K562 (cell line): ENCODE measurements at regions not wholly inside any gene's neighbourhood (a gene's known extent, or its start where the extent isn't known, plus 50 kb on each side); places are given as distances from the start of the nearest gene placed in this dataset.

Experiments
- ATAC-seq: fragments of 200-7000 bp; cut with Tn5 transposase; 3 replicates; pipeline ENCODE4 v1.9.1; 2020; ENCODE audit warnings: moderate library complexity
- BruUV-seq: library from RNA; stranded (reverse); fragments of 400-500 nt; replicated peaks from 2 replicates; lab custom pipeline; 2021; lab: Mats Ljungman, UMichigan
- CTCF ChIA-PET: fragments of 300-600 bp; formaldehyde crosslinking; extraction: SDS; loops from one replicate; lab custom pipeline; 2021; ENCODE audit warnings: low intra/inter-chr PET ratio; lab: Yijun Ruan, JAX
- POLR2A ChIA-PET: fragments of 300-600, 350-650 bp; sonication (Branson Sonifier 250); formaldehyde crosslinking; extraction: SDS; loops from one replicate; lab custom pipeline; 2021; ENCODE audit warnings: antibody characterized with exemption, inconsistent platforms; lab: Yijun Ruan, JAX
- DNase-seq, 4 experiments: peaks; one replicate each; pipeline versions ENCODE4 v3.0.0 to v3.0.0-alpha.2; 2011 to 2018; ENCODE audit warnings: low spot score in 3 of 4, mixed read lengths in 3 of 4; ENCODE audit errors: extremely low read depth in 1 of 4
- FAIRE-seq: peaks from 2 replicates; lab custom pipeline; 2011; peaks lifted over from hg19 to GRCh38; lab: Jason Lieb, UNC
- H2AFZ ChIP-seq: 2 replicates; pipeline ENCODE4 v1.6.0; 2011; ENCODE audit warnings: low read depth, low read length, control low read depth, inconsistent platforms
- H3K27ac ChIP-seq: fragments of 200-600 bp; 3 replicates; pipeline ENCODE4 v1.8.0; 2011; ENCODE audit warnings: low read depth, mild to moderate bottlenecking, control low read depth, inconsistent platforms, low read length, moderate library complexity, mixed read lengths; ENCODE audit errors: extremely low read depth
- H3K27me3 ChIP-seq, 2 experiments: fragments of 300-600 bp in 1 of 2; 2 replicates in 1 of 2; 3 replicates in 1 of 2; pipeline versions ENCODE4 v1.6.0 to v1.8.0; 2011; ENCODE audit warnings: inconsistent platforms in 2 of 2, low read length in 2 of 2, mild to moderate bottlenecking in 1 of 2, mixed read lengths in 1 of 2, moderate library complexity in 1 of 2; ENCODE audit not compliant: control insufficient read depth in 2 of 2, insufficient read depth in 2 of 2
- H3K36me3 ChIP-seq: fragments of 300-600 bp; 3 replicates; pipeline ENCODE4 v1.8.0; 2011; ENCODE audit warnings: mild to moderate bottlenecking, low read length, inconsistent platforms; ENCODE audit not compliant: control insufficient read depth, insufficient read depth
- H3K4me1 ChIP-seq, 2 experiments: fragments of 200-600 bp in 1 of 2; replicated peaks in 1 of 2; 2 replicates in 1 of 2; 3 replicates in 1 of 2; pipeline versions ENCODE4 v1.5.1 to v1.8.0; 2011; ENCODE audit warnings: inconsistent platforms in 2 of 2, low read length in 2 of 2, mild to moderate bottlenecking in 1 of 2, mixed read lengths in 1 of 2, moderate library complexity in 1 of 2; ENCODE audit not compliant: control insufficient read depth in 2 of 2, insufficient read depth in 2 of 2
- H3K4me2 ChIP-seq: 2 replicates; pipeline ENCODE4 v1.6.1; 2011; ENCODE audit warnings: low read length, control low read depth, inconsistent platforms, mixed read lengths; ENCODE audit not compliant: insufficient read depth
- H3K4me3 ChIP-seq: fragments of 200-600 bp; sonication (generic), shearing (Covaris generic); 2 replicates; pipeline ENCODE4 v1.5.1; 2016; ENCODE audit warnings: control low read depth, inconsistent platforms
- H3K79me2 ChIP-seq: fragments of 200-600 bp; 3 replicates; pipeline ENCODE4 v1.8.0; 2011; ENCODE audit warnings: low read length, inconsistent platforms; ENCODE audit not compliant: control insufficient read depth, insufficient read depth
- H3K9ac ChIP-seq, 2 experiments: 2 replicates each; pipeline versions ENCODE4 v1.6.0 to v1.6.1; 2011; ENCODE audit warnings: low read depth in 2 of 2, low read length in 2 of 2, control low read depth in 1 of 2, inconsistent platforms in 1 of 2, mild to moderate bottlenecking in 1 of 2, mixed read lengths in 1 of 2; ENCODE audit not compliant: insufficient read depth in 1 of 2
- H3K9me1 ChIP-seq: one replicate; pipeline ENCODE4 v1.6.0; 2011; ENCODE audit warnings: inconsistent platforms, mild to moderate bottlenecking, low read length, moderate library complexity; ENCODE audit not compliant: control insufficient read depth, insufficient read depth
- H3K9me3 ChIP-seq: replicated peaks from 2 replicates; pipeline ENCODE4 v1.5.1; 2011; ENCODE audit warnings: low read depth, low read length, inconsistent platforms; ENCODE audit not compliant: control insufficient read depth, insufficient read depth
- H4K20me1 ChIP-seq: replicated peaks from 2 replicates; pipeline ENCODE4 v1.6.1; 2011; ENCODE audit warnings: low read length, inconsistent platforms, mixed read lengths; ENCODE audit not compliant: control insufficient read depth, insufficient read depth
- BDP1 ChIP-seq: IDR thresholded peaks from 3 replicates; pipeline ENCODE4 v1.6.1; 2011; ENCODE audit not compliant: insufficient read length, insufficient read depth
- HDGF ChIP-seq: fragments of 450-650 bp; IDR thresholded peaks from 2 replicates; pipeline ENCODE4 v1.6.1; 2016
- ID3 ChIP-seq, 2 experiments: fragments of 250-450 bp in 1 of 2; fragments of 450-650 bp in 1 of 2; sonication (Bioruptor Pico) in 1 of 2; IDR thresholded peaks; 2 replicates each; pipeline versions ENCODE4 v1.6.1 to v1.8.0; 2016 to 2021; ENCODE audit warnings: mild to moderate bottlenecking in 2 of 2, moderate library complexity in 2 of 2, missing compliant biosample characterization in 1 of 2, missing genetic modification characterization in 1 of 2
- JUN ChIP-seq, 2 experiments: sonication (generic) in 1 of 2; formaldehyde crosslinking in 1 of 2; IDR thresholded peaks; 2 replicates each; pipeline versions ENCODE4 v1.6.1 to v1.8.0; 2012 to 2022; ENCODE audit warnings: borderline replicate concordance in 2 of 2, mild to moderate bottlenecking in 2 of 2, improper control_type of control experiment in 1 of 2, low read depth in 1 of 2, low read length in 1 of 2, missing genetic modification reagents in 1 of 2
- JUND ChIP-seq, 2 experiments: IDR thresholded peaks; 2 replicates in 1 of 2; 3 replicates in 1 of 2; pipeline ENCODE4 v1.6.1; 2011; ENCODE audit warnings: borderline replicate concordance in 2 of 2, low read depth in 2 of 2, low read length in 2 of 2, improper control_type of control experiment in 1 of 2, missing biosample characterization in 1 of 2, missing genetic modification characterization in 1 of 2, missing genetic modification reagents in 1 of 2
- KDM2B ChIP-seq: fragments of 250-450 bp; sonication (Bioruptor Pico); IDR thresholded peaks from 2 replicates; pipeline ENCODE4 v1.8.0; 2021; ENCODE audit warnings: mild to moderate bottlenecking, moderate library complexity
- PHTF2 ChIP-seq: fragments of 250-450 bp; sonication (Bioruptor Pico); IDR thresholded peaks from 2 replicates; pipeline ENCODE4 v1.5.0; 2021; ENCODE audit warnings: mild to moderate bottlenecking
- TCF15 ChIP-seq: fragments of 250-450 bp; sonication (Bioruptor Pico); IDR thresholded peaks from 2 replicates; pipeline ENCODE4 v1.8.0; 2022; ENCODE audit warnings: moderate library complexity, mild to moderate bottlenecking, inconsistent platforms
- TFAM ChIP-seq: fragments of 250-450 bp; sonication (Bioruptor Pico); conservative IDR thresholded peaks from 2 replicates; pipeline ENCODE4 v1.5.0; 2021; ENCODE audit warnings: mild to moderate bottlenecking, moderate library complexity
- WGBS: fragments of 100-300 bp; shearing (Covaris generic); methylation state at CpG from one replicate; pipeline ENCODE4 v1.1.6; 2016; ENCODE audit warnings: low coverage, mixed read lengths; ENCODE audit not compliant: insufficient coverage; ENCODE audit errors: missing lambda C conversion rate; 5-methylcytosine and 5-hydroxymethylcytosine counted together
- in situ Hi-C: fragments of 300-500 bp; cut with MboI; formaldehyde crosslinking; loops from 4 replicates; pipeline ENCODE4 v1.15.0; 2018; ENCODE audit warnings: inconsistent platforms, mixed read lengths
- intact Hi-C: fragments of 100-400 bp; cut with micrococcal nuclease; formaldehyde crosslinking; loops from 2 replicates; pipeline ENCODE4 v1.14.2; 2022
- TF ChIP-seq, protein P1 (sequence below): sonication (generic); formaldehyde crosslinking; IDR thresholded peaks from 2 replicates; pipeline ENCODE4 v1.8.0; 2022; ENCODE audit warnings: missing genetic modification reagents, mild to moderate bottlenecking, borderline replicate concordance
- TF ChIP-seq, protein P2 (sequence below): sonication (generic); formaldehyde crosslinking; IDR thresholded peaks from 2 replicates; pipeline ENCODE4 v1.8.0; 2022; ENCODE audit warnings: mild to moderate bottlenecking, missing genetic modification reagents
- TF ChIP-seq, protein P3 (sequence below), 2 experiments: fragments of 450-650 bp; IDR thresholded peaks; 2 replicates each; pipeline ENCODE4 v1.6.1; 2018; ENCODE audit warnings: mild to moderate bottlenecking in 2 of 2, low read depth in 1 of 2; ENCODE audit not compliant: partially characterized antibody in 2 of 2

GRCh38 chr14:98200601-98201000 is 1071.4 kb downstream of the BCL11B start:
- Histone ChIP-seq H3K4me1 (no peaks in the 10 kb centered on the region), H3K9me1 (no peaks in the 10 kb centered on the region), H3K27me3 (no peaks in the 10 kb centered on the region), H3K36me3 (no peaks in the 10 kb centered on the region), H3K27ac (no peak overlapping the region), H3K4me2 (no peak overlapping the region), H4K20me1 (no peaks in the 10 kb centered on the region), H3K79me2 (no peaks in the 10 kb centered on the region), H3K9me3 (no peaks in the 10 kb centered on the region), H3K9ac (no peak overlapping the region), H2AFZ (no peak overlapping the region), H3K4me3 (no peak overlapping the region)
- no peak for DNase-seq
- FAIRE-seq, result no peak
- intact Hi-C loops, result no loop called here
- CTCF ChIA-PET, result no interaction called here
- no TSS peak for BruUV-seq
- POLR2A ChIA-PET, result no interaction called here
- ATAC-seq, result no peak
- WGBS, result 0% methylated on average over 3 of the region's 7 CpGs
- in situ Hi-C loops, result no loop called here
- TF ChIP-seq ID3 (CRISPR knock-in tag; IDR thresholded peaks at IDR 0.05), result no peak
- no peak for TF ChIP-seq ID3 (tag; IDR thresholded peaks at IDR 0.05)
- no peak for TF ChIP-seq JUN (IDR thresholded peaks at IDR 0.05; ENCODE audit: borderline replicate concordance, low read depth, low read length)
- TF ChIP-seq JUN (CRISPR knock-in tag; IDR thresholded peaks at IDR 0.05; ENCODE audit: borderline replicate concordance), result no peak
- no peak for TF ChIP-seq TFAM
- no peak for TF ChIP-seq PHTF2
- no peak for TF ChIP-seq TCF15
- TF ChIP-seq BDP1, result no peak
- TF ChIP-seq HDGF, result no peak
- TF ChIP-seq JUND (IDR thresholded peaks at IDR 0.05; ENCODE audit: borderline replicate concordance, low read depth, low read length), result no peak
- no peak for TF ChIP-seq JUND (tag; IDR thresholded peaks at IDR 0.05; ENCODE audit: borderline replicate concordance, low read depth, low read length)
- TF ChIP-seq, protein P1, sequence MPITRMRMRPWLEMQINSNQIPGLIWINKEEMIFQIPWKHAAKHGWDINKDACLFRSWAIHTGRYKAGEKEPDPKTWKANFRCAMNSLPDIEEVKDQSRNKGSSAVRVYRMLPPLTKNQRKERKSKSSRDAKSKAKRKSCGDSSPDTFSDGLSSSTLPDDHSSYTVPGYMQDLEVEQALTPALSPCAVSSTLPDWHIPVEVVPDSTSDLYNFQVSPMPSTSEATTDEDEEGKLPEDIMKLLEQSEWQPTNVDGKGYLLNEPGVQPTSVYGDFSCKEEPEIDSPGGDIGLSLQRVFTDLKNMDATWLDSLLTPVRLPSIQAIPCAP (CRISPR knock-in tag), result no peak
- no peak for TF ChIP-seq KDM2B (CRISPR knock-in tag)
- TF ChIP-seq, protein P2, sequence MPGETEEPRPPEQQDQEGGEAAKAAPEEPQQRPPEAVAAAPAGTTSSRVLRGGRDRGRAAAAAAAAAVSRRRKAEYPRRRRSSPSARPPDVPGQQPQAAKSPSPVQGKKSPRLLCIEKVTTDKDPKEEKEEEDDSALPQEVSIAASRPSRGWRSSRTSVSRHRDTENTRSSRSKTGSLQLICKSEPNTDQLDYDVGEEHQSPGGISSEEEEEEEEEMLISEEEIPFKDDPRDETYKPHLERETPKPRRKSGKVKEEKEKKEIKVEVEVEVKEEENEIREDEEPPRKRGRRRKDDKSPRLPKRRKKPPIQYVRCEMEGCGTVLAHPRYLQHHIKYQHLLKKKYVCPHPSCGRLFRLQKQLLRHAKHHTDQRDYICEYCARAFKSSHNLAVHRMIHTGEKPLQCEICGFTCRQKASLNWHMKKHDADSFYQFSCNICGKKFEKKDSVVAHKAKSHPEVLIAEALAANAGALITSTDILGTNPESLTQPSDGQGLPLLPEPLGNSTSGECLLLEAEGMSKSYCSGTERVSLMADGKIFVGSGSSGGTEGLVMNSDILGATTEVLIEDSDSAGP (CRISPR knock-in tag), result no peak
- TF ChIP-seq, protein P3, sequence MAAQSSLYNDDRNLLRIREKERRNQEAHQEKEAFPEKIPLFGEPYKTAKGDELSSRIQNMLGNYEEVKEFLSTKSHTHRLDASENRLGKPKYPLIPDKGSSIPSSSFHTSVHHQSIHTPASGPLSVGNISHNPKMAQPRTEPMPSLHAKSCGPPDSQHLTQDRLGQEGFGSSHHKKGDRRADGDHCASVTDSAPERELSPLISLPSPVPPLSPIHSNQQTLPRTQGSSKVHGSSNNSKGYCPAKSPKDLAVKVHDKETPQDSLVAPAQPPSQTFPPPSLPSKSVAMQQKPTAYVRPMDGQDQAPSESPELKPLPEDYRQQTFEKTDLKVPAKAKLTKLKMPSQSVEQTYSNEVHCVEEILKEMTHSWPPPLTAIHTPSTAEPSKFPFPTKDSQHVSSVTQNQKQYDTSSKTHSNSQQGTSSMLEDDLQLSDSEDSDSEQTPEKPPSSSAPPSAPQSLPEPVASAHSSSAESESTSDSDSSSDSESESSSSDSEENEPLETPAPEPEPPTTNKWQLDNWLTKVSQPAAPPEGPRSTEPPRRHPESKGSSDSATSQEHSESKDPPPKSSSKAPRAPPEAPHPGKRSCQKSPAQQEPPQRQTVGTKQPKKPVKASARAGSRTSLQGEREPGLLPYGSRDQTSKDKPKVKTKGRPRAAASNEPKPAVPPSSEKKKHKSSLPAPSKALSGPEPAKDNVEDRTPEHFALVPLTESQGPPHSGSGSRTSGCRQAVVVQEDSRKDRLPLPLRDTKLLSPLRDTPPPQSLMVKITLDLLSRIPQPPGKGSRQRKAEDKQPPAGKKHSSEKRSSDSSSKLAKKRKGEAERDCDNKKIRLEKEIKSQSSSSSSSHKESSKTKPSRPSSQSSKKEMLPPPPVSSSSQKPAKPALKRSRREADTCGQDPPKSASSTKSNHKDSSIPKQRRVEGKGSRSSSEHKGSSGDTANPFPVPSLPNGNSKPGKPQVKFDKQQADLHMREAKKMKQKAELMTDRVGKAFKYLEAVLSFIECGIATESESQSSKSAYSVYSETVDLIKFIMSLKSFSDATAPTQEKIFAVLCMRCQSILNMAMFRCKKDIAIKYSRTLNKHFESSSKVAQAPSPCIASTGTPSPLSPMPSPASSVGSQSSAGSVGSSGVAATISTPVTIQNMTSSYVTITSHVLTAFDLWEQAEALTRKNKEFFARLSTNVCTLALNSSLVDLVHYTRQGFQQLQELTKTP (IDR thresholded peaks at IDR 0.05; ENCODE audit: low read depth in 1 of 2, partially characterized antibody in 2 of 2), result no peak
